MCF 10A (cell line): ENCODE measurements at regions not wholly inside any gene's neighbourhood (a gene's known extent, or its start where the extent isn't known, plus 50 kb on each side); places are given as distances from the start of the nearest gene placed in this dataset.

ENCODE experiments used
- BruUV-seq: library from RNA; stranded (reverse); fragments of 400-500 nt; replicated peaks from 2 replicates; lab custom pipeline; 2021; lab: Mats Ljungman, UMichigan
- CTCF ChIA-PET: fragments of 300-600 bp; sonication (Branson Sonifier 250); formaldehyde crosslinking; extraction: SDS; loops from one replicate; lab custom pipeline; 2021; ENCODE audit warnings: antibody characterized with exemption, inconsistent platforms; lab: Yijun Ruan, JAX
- POLR2A ChIA-PET: fragments of 300-600, 350-650 bp; sonication (Branson Sonifier 250); formaldehyde crosslinking; extraction: SDS; loops from one replicate; lab custom pipeline; 2020; ENCODE audit warnings: antibody characterized with exemption, inconsistent platforms; lab: Yijun Ruan, JAX
- DNase-seq: peaks from one replicate; pipeline ENCODE4 v3.0.0-alpha.2; 2018; ENCODE audit not compliant: unreplicated experiment
- H3K27ac Mint-ChIP-seq: one replicate; pipeline ENCODE4 v1.8.0; 2022; ENCODE audit warnings: mild to moderate bottlenecking, low read depth, mixed read lengths; ENCODE audit not compliant: unreplicated experiment
- H3K27me3 Mint-ChIP-seq: one replicate; pipeline ENCODE4 v1.8.0; 2022; ENCODE audit warnings: mixed read lengths; ENCODE audit not compliant: insufficient read depth, unreplicated experiment
- H3K36me3 Mint-ChIP-seq: one replicate; pipeline ENCODE4 v1.8.0; 2022; ENCODE audit warnings: mild to moderate bottlenecking, moderate library complexity, mixed read lengths; ENCODE audit not compliant: insufficient read depth, unreplicated experiment
- H3K4me1 Mint-ChIP-seq: one replicate; pipeline ENCODE4 v1.8.0; 2022; ENCODE audit warnings: mixed read lengths; ENCODE audit not compliant: insufficient read depth, unreplicated experiment
- H3K4me3 Mint-ChIP-seq: one replicate; pipeline ENCODE4 v1.8.0; 2022; ENCODE audit warnings: mild to moderate bottlenecking, moderate library complexity, mixed read lengths; ENCODE audit not compliant: unreplicated experiment
- H3K9me3 Mint-ChIP-seq: one replicate; pipeline ENCODE4 v1.8.0; 2022; ENCODE audit warnings: mixed read lengths; ENCODE audit not compliant: unreplicated experiment
- intact Hi-C: fragments of 100-400 bp; cut with micrococcal nuclease; formaldehyde crosslinking; loops from 2 replicates; pipeline ENCODE4 v1.14.1; 2022
- TF ChIP-seq, protein P1 (sequence below): fragments of 200-600 bp; IDR thresholded peaks from one replicate; pipeline ENCODE4 v1.8.0; 2022; ENCODE audit warnings: antibody characterized with exemption, mild to moderate bottlenecking; ENCODE audit not compliant: unreplicated experiment

DNA sequence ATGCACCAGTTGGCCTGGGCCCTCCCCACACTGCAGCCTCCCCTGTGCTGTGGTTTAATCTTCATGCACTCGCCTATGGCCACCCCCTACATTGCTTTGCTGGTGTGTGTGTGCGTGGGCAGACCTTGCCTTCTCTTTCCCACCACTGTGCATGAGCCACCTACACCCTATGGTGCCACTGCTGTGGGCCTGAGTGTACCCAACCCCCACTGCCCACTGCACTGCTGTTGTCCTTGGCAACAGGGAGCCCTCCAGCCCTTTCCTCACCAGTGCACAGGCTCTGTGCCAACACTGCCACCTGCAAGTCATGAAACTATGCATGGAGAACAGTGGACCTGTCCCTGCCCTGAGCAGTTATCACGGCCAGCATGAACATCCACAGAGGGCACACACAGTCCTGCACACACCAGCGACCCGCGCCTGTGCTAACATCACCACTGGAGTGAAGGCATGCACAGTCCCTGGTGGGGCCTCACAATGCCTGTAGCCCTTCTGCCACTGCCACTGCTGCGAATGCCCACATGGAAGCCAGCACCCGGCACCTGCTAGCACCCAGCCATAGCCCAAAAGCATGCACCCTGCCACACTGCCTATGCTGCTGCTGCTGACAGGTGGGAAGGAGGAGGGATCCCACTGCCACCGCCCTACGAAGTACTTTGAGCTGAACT, 237.8 kb upstream of the ARSJ start:
- intact Hi-C loops: no loop called here
- no peaks in the 10 kb centered on the region for H3K36me3 Mint-ChIP-seq
- TF ChIP-seq, protein P1, sequence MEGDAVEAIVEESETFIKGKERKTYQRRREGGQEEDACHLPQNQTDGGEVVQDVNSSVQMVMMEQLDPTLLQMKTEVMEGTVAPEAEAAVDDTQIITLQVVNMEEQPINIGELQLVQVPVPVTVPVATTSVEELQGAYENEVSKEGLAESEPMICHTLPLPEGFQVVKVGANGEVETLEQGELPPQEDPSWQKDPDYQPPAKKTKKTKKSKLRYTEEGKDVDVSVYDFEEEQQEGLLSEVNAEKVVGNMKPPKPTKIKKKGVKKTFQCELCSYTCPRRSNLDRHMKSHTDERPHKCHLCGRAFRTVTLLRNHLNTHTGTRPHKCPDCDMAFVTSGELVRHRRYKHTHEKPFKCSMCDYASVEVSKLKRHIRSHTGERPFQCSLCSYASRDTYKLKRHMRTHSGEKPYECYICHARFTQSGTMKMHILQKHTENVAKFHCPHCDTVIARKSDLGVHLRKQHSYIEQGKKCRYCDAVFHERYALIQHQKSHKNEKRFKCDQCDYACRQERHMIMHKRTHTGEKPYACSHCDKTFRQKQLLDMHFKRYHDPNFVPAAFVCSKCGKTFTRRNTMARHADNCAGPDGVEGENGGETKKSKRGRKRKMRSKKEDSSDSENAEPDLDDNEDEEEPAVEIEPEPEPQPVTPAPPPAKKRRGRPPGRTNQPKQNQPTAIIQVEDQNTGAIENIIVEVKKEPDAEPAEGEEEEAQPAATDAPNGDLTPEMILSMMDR: no peak
- no peak for DNase-seq
- ChIA-PET CTCF (interaction anchor here (0.7 kb wide), 1 partner anchor 660 kb away, joined by 3 read pairs; no protein-coding TSS in a partner anchor), POLR2A (no interaction called here)
- H3K9me3 Mint-ChIP-seq: peaks cover 7% of the 10 kb centered on the region
- H3K4me1 Mint-ChIP-seq: no peaks in the 10 kb centered on the region
- BruUV-seq: no TSS peak
- H3K4me3 Mint-ChIP-seq: no peak overlapping the region
- no peak overlapping the region for H3K27ac Mint-ChIP-seq
- H3K27me3 Mint-ChIP-seq: no peaks in the 10 kb centered on the region

DNA sequence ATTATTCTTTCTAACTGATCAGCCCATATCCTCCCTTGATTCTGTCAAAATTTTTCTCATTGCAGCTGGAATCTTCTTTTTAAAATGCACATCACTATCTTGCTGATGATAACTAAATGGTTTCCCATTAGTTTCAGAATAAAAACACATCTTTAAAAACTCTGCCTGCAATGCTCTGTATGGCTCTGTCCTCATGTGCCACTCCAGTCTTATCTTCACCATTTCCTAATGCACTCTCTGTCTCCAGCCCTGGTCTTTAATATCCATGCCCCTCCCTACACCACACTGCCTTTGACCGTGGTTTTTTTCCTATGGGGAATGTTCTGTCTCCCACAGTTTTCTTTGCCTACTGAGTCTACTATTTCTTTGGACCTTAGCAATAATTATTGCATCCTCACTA, 244.1 kb upstream of the ARSJ start:
- H3K27me3 Mint-ChIP-seq: no peaks in the 10 kb centered on the region
- BruUV-seq: no TSS peak
- ChIA-PET POLR2A (interaction anchor here (1.5 kb wide), 1 partner anchor 13 kb away, joined by 3 read pairs; no protein-coding TSS in a partner anchor), CTCF (no interaction called here)
- DNase-seq: no peak
- no peaks in the 10 kb centered on the region for H3K4me1 Mint-ChIP-seq
- H3K4me3 Mint-ChIP-seq: no peak overlapping the region
- no peaks in the 10 kb centered on the region for H3K36me3 Mint-ChIP-seq
- H3K9me3 Mint-ChIP-seq: no peaks in the 10 kb centered on the region
- intact Hi-C loops: no loop called here
- TF ChIP-seq, protein P1: no peak
- H3K27ac Mint-ChIP-seq: no peak overlapping the region

DNA sequence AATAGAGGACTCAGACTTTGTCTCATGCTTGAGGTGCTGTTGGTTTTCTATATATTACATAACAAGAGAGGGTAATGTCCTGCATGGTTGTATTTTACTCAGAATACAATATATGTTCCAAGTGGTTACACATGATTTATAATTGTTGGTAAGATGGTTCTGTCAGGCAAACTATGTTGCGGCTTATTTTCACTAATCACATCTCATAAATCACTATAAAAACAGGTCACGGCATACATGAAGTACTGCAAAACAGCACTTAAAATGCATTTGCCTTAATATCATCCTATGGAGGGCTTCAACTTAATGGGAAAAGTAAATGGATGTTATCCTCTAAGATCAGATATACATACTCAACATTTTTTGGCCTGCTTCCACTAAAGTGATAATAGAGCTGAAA, 246.0 kb upstream of the ARSJ start:
- intact Hi-C loops: no loop called here
- ChIA-PET CTCF (no interaction called here), POLR2A (no interaction called here)
- Mint-ChIP-seq H3K27me3 (no peaks in the 10 kb centered on the region), H3K36me3 (no peaks in the 10 kb centered on the region), H3K9me3 (no peaks in the 10 kb centered on the region), H3K27ac (no peak overlapping the region), H3K4me1 (no peaks in the 10 kb centered on the region), H3K4me3 (no peak overlapping the region)
- DNase-seq: no peak
- TF ChIP-seq, protein P1: no peak
- no TSS peak for BruUV-seq

DNA sequence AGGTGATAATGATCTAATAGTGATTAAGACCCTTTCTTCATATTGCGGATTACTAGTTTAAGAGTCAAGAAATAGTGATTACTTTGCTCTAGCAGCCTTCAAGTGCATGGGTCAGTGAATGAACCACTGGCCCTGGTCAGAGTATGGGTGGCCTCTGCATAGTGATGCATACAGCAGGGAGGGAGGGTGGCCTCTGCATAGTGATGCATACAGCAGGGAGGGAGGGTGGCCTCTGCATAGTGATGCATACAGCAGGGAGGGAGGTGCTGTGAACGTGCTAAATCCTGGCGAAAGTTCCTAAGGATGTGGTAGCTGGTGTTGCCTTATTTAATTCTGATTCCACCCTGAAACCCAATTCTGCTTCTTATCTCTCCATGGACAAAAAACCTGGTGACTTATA, 246.7 kb upstream of the ARSJ start:
- H3K4me3 Mint-ChIP-seq: no peak overlapping the region
- H3K36me3 Mint-ChIP-seq: no peaks in the 10 kb centered on the region
- intact Hi-C loops: no loop called here
- POLR2A ChIA-PET: no interaction called here
- CTCF ChIA-PET: no interaction called here
- BruUV-seq: no TSS peak
- H3K4me1 Mint-ChIP-seq: no peaks in the 10 kb centered on the region
- H3K27me3 Mint-ChIP-seq: no peaks in the 10 kb centered on the region
- DNase-seq: no peak
- TF ChIP-seq, protein P1: no peak
- no peak overlapping the region for H3K27ac Mint-ChIP-seq
- H3K9me3 Mint-ChIP-seq: no peaks in the 10 kb centered on the region
